ENCODE measurements at regions not wholly inside any gene's neighbourhood (a gene's known extent, or its start where the extent isn't known, plus 50 kb on each side); places are given as distances from the start of the nearest gene placed in this dataset.
A peak's percentile ranks its signal among the peaks of the same experiment; 100 is the strongest.

- TF ChIP-seq KLF13 (tag; IDR thresholded peaks at IDR 0.05; ENCODE audit: borderline replicate concordance, low read depth) (no peak), L3MBTL2 (IDR thresholded peaks at IDR 0.05) (no peak), PPARD (CRISPR knock-in tag; IDR thresholded peaks at IDR 0.05) (no peak), ZNF398 (CRISPR knock-in tag; IDR thresholded peaks at IDR 0.05) (no peak), SAFB (IDR thresholded peaks at IDR 0.05; ENCODE audit: borderline replicate concordance, low read depth, low read length) (no peak), DLX4 (CRISPR knock-in tag; IDR thresholded peaks at IDR 0.05) (no peak), FOXA1 (IDR thresholded peaks at IDR 0.05; ENCODE audit: borderline replicate concordance) (no peak), TARDBP (IDR thresholded peaks at IDR 0.05) (no peak), E4F1 (CRISPR knock-in tag; IDR thresholded peaks at IDR 0.05; ENCODE audit: borderline replicate concordance) (no peak), MLX (CRISPR knock-in tag; conservative IDR thresholded peaks at IDR 0.05) (no peak), MAZ (CRISPR knock-in tag; conservative IDR thresholded peaks at IDR 0.05 in 1 of 2, IDR thresholded peaks at IDR 0.05 in 1 of 2) (peak in 1 of 2 experiments; percentile 44; a peak in 1 of 4 replicates), ZNF764 (CRISPR knock-in tag; IDR thresholded peaks at IDR 0.05; ENCODE audit: low read depth) (no peak), TCF7 (IDR thresholded peaks at IDR 0.05; ENCODE audit: borderline replicate concordance) (no peak), HIVEP1 (CRISPR knock-in tag; IDR thresholded peaks at IDR 0.05) (no peak), CTCFL (IDR thresholded peaks at IDR 0.05; ENCODE audit: borderline replicate concordance, insufficient read depth, low read depth, low read length, poor library complexity, severe bottlenecking) (no peak), ZNF324 (CRISPR knock-in tag; IDR thresholded peaks at IDR 0.05) (no peak), RB1 (IDR thresholded peaks at IDR 0.05; ENCODE audit: low read depth) (peak; percentile 71)
Observed at GRCh38 chr11:70755410-70756158, 357.3 kb downstream of the CTTN start (continued).

Data from K562 (cell line).